ENCODE measurements at regions not wholly inside any gene's neighbourhood (a gene's known extent, or its start where the extent isn't known, plus 50 kb on each side); places are given as distances from the start of the nearest gene placed in this dataset.

DNA sequence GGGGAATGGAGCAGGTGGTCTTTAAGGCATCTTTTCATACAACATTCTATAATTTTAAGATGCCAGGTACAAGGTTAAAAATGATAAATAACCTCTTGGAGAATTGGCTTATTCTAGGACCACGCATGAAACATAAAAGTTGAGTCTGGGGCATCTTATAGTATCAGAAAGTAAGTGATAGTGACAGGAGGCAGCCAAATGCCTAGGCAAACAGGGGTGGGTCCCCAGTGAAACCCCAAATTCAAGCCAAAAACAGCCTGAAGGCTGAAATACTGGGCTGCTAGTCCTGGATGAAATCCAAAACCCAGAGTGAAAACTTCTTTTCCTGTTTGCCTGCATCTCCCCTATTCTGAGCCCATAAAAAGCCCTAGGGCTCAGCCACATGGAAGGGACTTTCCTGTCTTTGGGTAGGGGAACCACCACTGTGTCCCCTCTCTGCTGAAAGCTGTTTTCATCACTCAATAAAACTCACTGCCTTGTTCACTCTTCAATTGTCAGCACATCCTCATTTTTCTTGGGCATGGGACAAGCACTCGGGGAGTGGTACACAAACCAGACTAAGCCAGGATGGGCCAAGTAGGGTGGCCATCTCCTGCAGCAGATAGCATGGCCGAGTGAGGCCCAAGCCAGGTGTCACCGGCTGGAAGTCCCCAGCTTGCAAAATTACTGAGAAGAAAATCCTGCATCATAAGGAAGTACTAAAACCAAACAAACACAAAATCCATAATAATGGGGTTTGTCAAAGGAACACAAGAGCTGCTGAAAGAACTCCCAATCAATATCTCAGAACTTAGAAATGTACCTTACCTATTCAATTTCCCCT lies 241.6 kb upstream of the GALNT17 start:
- TF ChIP-seq, protein P1, sequence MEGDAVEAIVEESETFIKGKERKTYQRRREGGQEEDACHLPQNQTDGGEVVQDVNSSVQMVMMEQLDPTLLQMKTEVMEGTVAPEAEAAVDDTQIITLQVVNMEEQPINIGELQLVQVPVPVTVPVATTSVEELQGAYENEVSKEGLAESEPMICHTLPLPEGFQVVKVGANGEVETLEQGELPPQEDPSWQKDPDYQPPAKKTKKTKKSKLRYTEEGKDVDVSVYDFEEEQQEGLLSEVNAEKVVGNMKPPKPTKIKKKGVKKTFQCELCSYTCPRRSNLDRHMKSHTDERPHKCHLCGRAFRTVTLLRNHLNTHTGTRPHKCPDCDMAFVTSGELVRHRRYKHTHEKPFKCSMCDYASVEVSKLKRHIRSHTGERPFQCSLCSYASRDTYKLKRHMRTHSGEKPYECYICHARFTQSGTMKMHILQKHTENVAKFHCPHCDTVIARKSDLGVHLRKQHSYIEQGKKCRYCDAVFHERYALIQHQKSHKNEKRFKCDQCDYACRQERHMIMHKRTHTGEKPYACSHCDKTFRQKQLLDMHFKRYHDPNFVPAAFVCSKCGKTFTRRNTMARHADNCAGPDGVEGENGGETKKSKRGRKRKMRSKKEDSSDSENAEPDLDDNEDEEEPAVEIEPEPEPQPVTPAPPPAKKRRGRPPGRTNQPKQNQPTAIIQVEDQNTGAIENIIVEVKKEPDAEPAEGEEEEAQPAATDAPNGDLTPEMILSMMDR (IDR thresholded peaks at IDR 0.05): no peak
- no peak for TF ChIP-seq POLR2A (IDR thresholded peaks at IDR 0.05)
